Fibroblast of the aortic adventitia (primary cell): ENCODE measurements at regions not wholly inside any gene's neighbourhood (a gene's known extent, or its start where the extent isn't known, plus 50 kb on each side); places are given as distances from the start of the nearest gene placed in this dataset.

Experiments
- DNase-seq: peaks from one replicate; pipeline ENCODE4 v3.0.0-alpha.2; 2010; ENCODE audit warnings: low read depth
- H3K4me3 ChIP-seq: 2 replicates; pipeline ENCODE4 v1.5.1; 2011; ENCODE audit warnings: low read depth, mild to moderate bottlenecking, control low read depth, low read length, moderate library complexity
- CTCF ChIP-seq: IDR thresholded peaks from 2 replicates; pipeline ENCODE4 v1.5.1; 2011; ENCODE audit warnings: mild to moderate bottlenecking, low read length, control low read depth, inconsistent platforms; ENCODE audit not compliant: insufficient read depth

GRCh38 chr12:77116277-77116676, 50.9 kb upstream of the E2F7 start:
- TF ChIP-seq CTCF = no peak
- DNase-seq = peak; percentile 40
- no peak overlapping the region for H3K4me3 ChIP-seq

- no peak overlapping the region for H3K4me3 ChIP-seq
- DNase-seq = no peak
- no peak for TF ChIP-seq CTCF
Measured at GRCh38 chr12:77115471-77115870, 50.1 kb upstream of the E2F7 start.
